B cell (primary cell): ENCODE measurements at regions not wholly inside any gene's neighbourhood (a gene's known extent, or its start where the extent isn't known, plus 50 kb on each side); places are given as distances from the start of the nearest gene placed in this dataset.

Source experiments
- ATAC-seq: fragments of 200-7000 bp; cut with Tn5 transposase; one replicate; pipeline ENCODE4 v1.10.0; 2021; ENCODE audit warnings: low read depth, mild to moderate bottlenecking, moderate number of reproducible peaks, moderate library complexity
- CTCF ChIA-PET: fragments of 350-600 bp; sonication (Branson Sonifier 250); formaldehyde crosslinking; loops from one replicate; lab custom pipeline; 2021; ENCODE audit warnings: antibody characterized with exemption, inconsistent platforms; lab: Charles Lee
- POLR2A ChIA-PET: fragments of 350-600 bp; sonication (Branson Sonifier 250); formaldehyde crosslinking; loops from one replicate; lab custom pipeline; 2021; ENCODE audit warnings: antibody characterized with exemption; lab: Charles Lee
- DNase-seq: peaks from one replicate; pipeline ENCODE4 v3.0.0; 2013
- H2AFZ ChIP-seq: 2 replicates; pipeline ENCODE4 v1.6.1; 2012; ENCODE audit warnings: mild to moderate bottlenecking, low read depth, low read length; ENCODE audit not compliant: insufficient read depth, poor library complexity, severe bottlenecking
- H3K27ac ChIP-seq, 2 donors: 1 replicate in 1 of 2; 2 replicates in 1 of 2; pipeline ENCODE4 v1.5.1; 2012 to 2013; ENCODE audit warnings: low read length in 2 of 2, mild to moderate bottlenecking in 2 of 2, moderate library complexity in 1 of 2
- H3K27me3 ChIP-seq, 4 experiments: fragments of 200-600 bp in 1 of 4; sonication (generic) in 1 of 4; replicated peaks in 1 of 4; 1 replicate in 2 of 4; 2 replicates in 2 of 4; pipeline versions ENCODE4 v1.6.1 to v1.7.0; 2013 to 2016; ENCODE audit warnings: low read length in 3 of 4, mild to moderate bottlenecking in 2 of 4, mixed read lengths in 1 of 4, moderate library complexity in 1 of 4; ENCODE audit not compliant: insufficient read depth in 4 of 4, control insufficient read depth in 3 of 4; ENCODE audit errors: control extremely low read depth in 1 of 4
- H3K36me3 ChIP-seq, 2 experiments: replicated peaks in 1 of 2; 1 replicate in 1 of 2; 2 replicates in 1 of 2; pipeline versions ENCODE4 v1.6.1 to v1.7.1; 2013; ENCODE audit warnings: low read length in 1 of 2; ENCODE audit not compliant: insufficient read depth in 2 of 2, control insufficient read depth in 1 of 2; ENCODE audit errors: control extremely low read depth in 1 of 2, extremely low read depth in 1 of 2
- H3K4me1 ChIP-seq, 2 donors: fragments of 200-600 bp in 1 of 2; sonication (generic) in 1 of 2; 1 replicate in 1 of 2; 2 replicates in 1 of 2; pipeline versions ENCODE4 v1.5.1 to v1.6.1; 2013 to 2017; ENCODE audit warnings: low read length in 2 of 2; ENCODE audit not compliant: control insufficient read depth in 2 of 2, insufficient read depth in 2 of 2
- H3K4me2 ChIP-seq: replicated peaks from 2 replicates; pipeline ENCODE3; 2012; ENCODE audit warnings: mild to moderate bottlenecking, low read depth, low read length; ENCODE audit not compliant: poor library complexity, severe bottlenecking
- H3K4me3 ChIP-seq, 5 experiments: fragments of 200-600 bp in 1 of 5; sonication (generic) in 1 of 5; 1 replicate in 3 of 5; 2 replicates in 2 of 5; pipeline versions ENCODE4 v1.5.1 to v1.7.0; 2011 to 2016; ENCODE audit warnings: low read length in 4 of 5, mild to moderate bottlenecking in 4 of 5, low read depth in 2 of 5, control low read depth in 1 of 5, moderate library complexity in 1 of 5; ENCODE audit not compliant: insufficient read depth in 1 of 5; ENCODE audit errors: control extremely low read depth in 1 of 5, extremely low read depth in 1 of 5
- H3K79me2 ChIP-seq: fragments of 200-600 bp; sonication (generic); one replicate; pipeline ENCODE4 v1.6.0; 2016; ENCODE audit warnings: low read length; ENCODE audit not compliant: control insufficient read depth, insufficient read depth
- H3K9ac ChIP-seq: fragments of 200-600 bp; sonication (generic); 2 replicates; pipeline ENCODE4 v1.6.1; 2017; ENCODE audit warnings: mild to moderate bottlenecking, low read length, moderate library complexity
- H3K9me3 ChIP-seq, 3 donors: one replicate each; pipeline versions ENCODE4 v1.6.1 to v1.7.1; 2013; ENCODE audit warnings: low read length in 2 of 3; ENCODE audit not compliant: control insufficient read depth in 2 of 3, insufficient read depth in 1 of 3; ENCODE audit errors: control extremely low read depth in 1 of 3
- H4K20me1 ChIP-seq: 2 replicates; pipeline ENCODE4 v1.6.0; 2012; ENCODE audit warnings: mild to moderate bottlenecking, low read length; ENCODE audit not compliant: insufficient read depth, control insufficient read depth, poor library complexity, severe bottlenecking
- H3K27ac Mint-ChIP-seq: one replicate; pipeline ENCODE4 v1.8.0; 2021; ENCODE audit warnings: mixed read lengths
- H3K27me3 Mint-ChIP-seq: one replicate; pipeline ENCODE4 v1.8.0; 2021; ENCODE audit warnings: mixed read lengths
- H3K4me1 Mint-ChIP-seq: one replicate; pipeline ENCODE4 v1.8.0; 2021; ENCODE audit warnings: mixed read lengths
- H3K4me3 Mint-ChIP-seq: one replicate; pipeline ENCODE4 v1.8.0; 2021; ENCODE audit warnings: mixed read lengths
- H3K9me3 Mint-ChIP-seq: one replicate; pipeline ENCODE4 v1.8.0; 2022; ENCODE audit warnings: mixed read lengths; ENCODE audit not compliant: insufficient read depth
- EZH2 ChIP-seq: IDR thresholded peaks from 2 replicates; pipeline ENCODE4 v1.6.1; 2012; ENCODE audit warnings: borderline replicate concordance, low read depth, mild to moderate bottlenecking, moderate library complexity, low read length; ENCODE audit not compliant: insufficient read depth, poor library complexity, severe bottlenecking
- WGBS: methylation state at CpG from one replicate; pipeline ENCODE4 v1.1.5; 2013; ENCODE audit warnings: missing lambda C conversion rate; ENCODE audit not compliant: insufficient coverage; 5-methylcytosine and 5-hydroxymethylcytosine counted together
- intact Hi-C: fragments of 100-400 bp; cut with micrococcal nuclease; formaldehyde crosslinking; loops from one replicate; pipeline ENCODE4 v1.10.0; 2022
- TF ChIP-seq, protein P1 (sequence below): fragments of 200-600 bp; IDR thresholded peaks from one replicate; pipeline ENCODE4 v1.8.0; 2022; ENCODE audit warnings: antibody characterized with exemption, mild to moderate bottlenecking

DNA sequence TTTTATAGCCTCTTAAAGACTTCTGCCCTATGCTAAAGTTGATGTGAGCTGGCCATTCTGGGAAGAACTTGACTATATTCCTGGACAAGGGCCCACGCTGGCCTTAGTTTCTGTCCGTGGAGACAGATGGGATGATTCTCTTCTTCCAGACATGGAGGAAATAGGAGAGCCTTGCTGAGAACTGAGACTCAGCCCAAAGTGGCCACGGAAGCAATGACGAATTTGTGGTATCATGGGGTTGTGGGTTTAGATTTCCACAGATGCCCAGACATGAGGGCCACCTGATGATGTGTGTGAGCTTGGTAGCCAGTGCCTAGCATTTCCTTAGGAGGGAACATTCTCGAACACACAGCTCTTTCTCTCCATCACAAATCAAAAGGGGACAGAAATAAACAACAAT is 309.1 kb downstream of the NSG2 start:
- H3K4me3 Mint-ChIP-seq: no peak overlapping the region
- H3K4me1 ChIP-seq: no peaks in the 10 kb centered on the region
- no peaks in the 10 kb centered on the region for H3K79me2 ChIP-seq
- H3K4me3 ChIP-seq: no peak overlapping the region
- no peak overlapping the region for H3K9ac ChIP-seq
- intact Hi-C loops: no loop called here
- H3K9me3 ChIP-seq: peaks cover 0 to 3% (median 0%) of the 10 kb centered on the region in 3 donors
- H2AFZ ChIP-seq: no peak overlapping the region
- H3K27me3 ChIP-seq: no peaks in the 10 kb centered on the region
- no peaks in the 10 kb centered on the region for H3K4me1 Mint-ChIP-seq
- DNase-seq (no peak), ATAC-seq (no peak)
- ChIA-PET CTCF (no interaction called here), POLR2A (no interaction called here)
- no peak overlapping the region for H3K4me2 ChIP-seq
- TF ChIP-seq EZH2: no peak
- TF ChIP-seq, protein P1, sequence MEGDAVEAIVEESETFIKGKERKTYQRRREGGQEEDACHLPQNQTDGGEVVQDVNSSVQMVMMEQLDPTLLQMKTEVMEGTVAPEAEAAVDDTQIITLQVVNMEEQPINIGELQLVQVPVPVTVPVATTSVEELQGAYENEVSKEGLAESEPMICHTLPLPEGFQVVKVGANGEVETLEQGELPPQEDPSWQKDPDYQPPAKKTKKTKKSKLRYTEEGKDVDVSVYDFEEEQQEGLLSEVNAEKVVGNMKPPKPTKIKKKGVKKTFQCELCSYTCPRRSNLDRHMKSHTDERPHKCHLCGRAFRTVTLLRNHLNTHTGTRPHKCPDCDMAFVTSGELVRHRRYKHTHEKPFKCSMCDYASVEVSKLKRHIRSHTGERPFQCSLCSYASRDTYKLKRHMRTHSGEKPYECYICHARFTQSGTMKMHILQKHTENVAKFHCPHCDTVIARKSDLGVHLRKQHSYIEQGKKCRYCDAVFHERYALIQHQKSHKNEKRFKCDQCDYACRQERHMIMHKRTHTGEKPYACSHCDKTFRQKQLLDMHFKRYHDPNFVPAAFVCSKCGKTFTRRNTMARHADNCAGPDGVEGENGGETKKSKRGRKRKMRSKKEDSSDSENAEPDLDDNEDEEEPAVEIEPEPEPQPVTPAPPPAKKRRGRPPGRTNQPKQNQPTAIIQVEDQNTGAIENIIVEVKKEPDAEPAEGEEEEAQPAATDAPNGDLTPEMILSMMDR: no peak
- WGBS: 91% methylated on average over 4 of the region's 5 CpGs
- H3K9me3 Mint-ChIP-seq: no peaks in the 10 kb centered on the region
- peaks cover 3% of the 10 kb centered on the region for H3K27me3 Mint-ChIP-seq
- no peak overlapping the region for H3K27ac ChIP-seq
- H3K27ac Mint-ChIP-seq: no peak overlapping the region
- no peaks in the 10 kb centered on the region for H4K20me1 ChIP-seq
- no peaks in the 10 kb centered on the region for H3K36me3 ChIP-seq

DNA sequence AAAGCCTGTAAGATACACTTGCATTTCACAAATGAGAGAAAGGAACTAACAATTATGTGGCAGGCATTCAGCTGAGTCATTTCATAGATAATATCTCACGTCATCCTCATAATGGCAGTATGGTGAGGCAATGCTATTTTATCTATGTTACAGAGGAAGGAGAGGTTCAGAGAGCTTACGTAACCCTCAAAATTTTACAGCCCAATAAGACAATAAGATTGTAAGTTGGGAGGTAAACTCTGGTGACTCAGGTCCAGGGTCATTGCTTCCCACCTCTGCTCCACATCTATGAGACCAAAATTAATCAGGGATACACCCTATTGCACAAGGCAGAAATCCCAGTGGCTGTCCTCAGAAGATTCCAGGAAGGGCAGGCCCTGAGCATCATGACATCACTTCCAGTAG is 309.7 kb downstream of the NSG2 start:
- Histone ChIP-seq H2AFZ (no peak overlapping the region), H3K27ac (no peak overlapping the region), H3K79me2 (no peaks in the 10 kb centered on the region), H3K36me3 (no peaks in the 10 kb centered on the region), H3K9me3 (peaks cover 0 to 3% (median 0%) of the 10 kb centered on the region in 3 donors), H3K27me3 (no peaks in the 10 kb centered on the region), H4K20me1 (no peaks in the 10 kb centered on the region), H3K4me1 (no peaks in the 10 kb centered on the region), H3K4me3 (no peak overlapping the region), H3K9ac (no peak overlapping the region), H3K4me2 (no peak overlapping the region)
- intact Hi-C loops: no loop called here
- no peak overlapping the region for H3K4me3 Mint-ChIP-seq
- TF ChIP-seq EZH2: no peak
- TF ChIP-seq, protein P1: no peak
- H3K27me3 Mint-ChIP-seq: peaks cover 2% of the 10 kb centered on the region
- POLR2A ChIA-PET: no interaction called here
- no peaks in the 10 kb centered on the region for H3K9me3 Mint-ChIP-seq
- H3K4me1 Mint-ChIP-seq: no peaks in the 10 kb centered on the region
- CTCF ChIA-PET: no interaction called here
- DNase-seq: no peak
- no peak for ATAC-seq
- H3K27ac Mint-ChIP-seq: no peak overlapping the region
- no CpG with 5 or more reads among the region's 2 CpGs for WGBS
